Activated naive CD4-positive, alpha-beta T cell treated with anti-CD3 and anti-CD28 coated beads, Interleukin-2, amount 50 U/mL, for 16 hours (primary cell): ENCODE measurements at regions not wholly inside any gene's neighbourhood (a gene's known extent, or its start where the extent isn't known, plus 50 kb on each side); places are given as distances from the start of the nearest gene placed in this dataset.
"Not testable (repeated sequence)": the region's sequence is repeated elsewhere in the genome, so short reads cannot be mapped to it uniquely, and the experiment has no call there.

Experiments
- DNase-seq: peaks from one replicate; pipeline ENCODE4 v3.0.0-alpha.2; 2020

DNA sequence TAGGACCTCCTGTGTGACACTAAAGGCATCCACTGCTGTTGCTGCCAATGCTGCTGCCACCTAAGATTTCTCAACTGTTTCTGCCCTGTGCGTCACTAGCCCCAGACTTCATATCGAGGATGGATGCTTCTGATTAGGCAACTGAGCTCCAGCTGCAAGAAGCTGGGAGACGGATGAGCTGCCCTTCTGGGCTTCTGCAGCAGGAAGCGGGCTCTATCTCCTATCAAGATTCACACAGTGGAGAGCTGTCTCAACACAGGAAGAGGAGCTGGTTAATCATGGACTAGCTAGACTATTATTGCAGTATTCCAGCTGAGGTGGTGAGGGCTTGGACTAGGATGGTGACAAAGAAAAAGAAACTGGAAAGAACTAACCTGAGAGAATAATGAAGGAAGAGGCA lies 59.2 kb upstream of the PELI2 start:
- DNase-seq: no peak

DNA sequence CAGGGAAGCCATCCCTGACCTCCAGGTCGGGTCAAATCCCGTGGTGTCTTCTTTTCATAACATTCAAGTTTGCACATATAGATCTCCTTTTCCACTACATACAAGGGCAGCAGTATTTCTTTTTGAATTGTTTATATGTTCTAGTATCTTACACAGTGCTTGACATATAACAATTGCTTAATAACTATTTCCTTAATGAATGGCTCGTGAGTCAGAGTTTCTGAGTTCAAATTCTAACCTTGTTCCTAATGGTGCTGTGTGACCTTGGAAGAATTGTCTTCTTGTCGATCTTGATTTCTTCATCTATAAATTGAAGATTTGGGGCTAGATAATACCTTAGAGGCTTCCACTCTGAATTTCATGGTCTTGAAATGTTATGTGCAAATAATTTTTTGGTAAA lies 57.2 kb upstream of the PELI2 start:
- no peak for DNase-seq

DNA sequence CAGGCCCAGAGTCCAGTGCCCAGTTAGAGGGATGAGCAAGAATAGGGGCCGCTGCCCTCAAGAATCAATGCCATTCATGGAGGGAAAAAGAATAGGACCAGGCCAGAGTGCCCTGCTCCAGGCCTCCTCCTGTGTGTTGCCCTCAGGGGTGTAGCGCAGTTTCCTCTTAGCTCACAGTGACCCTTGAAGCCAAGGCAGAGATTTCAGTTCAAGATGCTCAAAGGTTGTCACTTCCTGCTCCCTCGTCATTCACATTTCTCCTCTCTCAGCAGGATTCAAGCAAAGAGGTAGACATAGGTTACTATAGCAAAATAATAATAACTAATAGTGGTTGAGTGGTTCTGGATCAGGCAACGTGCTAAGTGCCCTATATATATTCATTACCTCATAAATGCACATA lies 55.1 kb upstream of the PELI2 start:
- no peak for DNase-seq

DNA sequence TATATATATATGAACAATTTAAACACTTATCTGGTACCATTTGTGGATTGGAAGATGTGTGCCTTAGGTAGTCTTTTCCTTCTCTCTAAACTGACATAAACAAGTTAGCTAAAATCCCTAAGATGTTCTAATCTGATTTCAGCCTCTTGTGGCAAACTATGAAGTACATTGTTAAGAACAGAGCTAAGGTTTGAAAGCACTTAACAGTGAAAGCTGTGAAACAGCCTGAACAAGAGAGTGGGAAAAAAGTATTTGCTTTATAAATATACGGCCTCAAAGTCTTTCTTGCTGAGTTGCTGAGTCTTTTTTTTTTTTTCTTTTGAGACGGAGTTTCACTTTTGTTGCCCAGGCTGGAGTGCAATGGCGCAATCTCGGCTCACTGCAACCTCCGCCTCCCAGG lies 53.7 kb upstream of the PELI2 start:
- no peak for DNase-seq

DNA sequence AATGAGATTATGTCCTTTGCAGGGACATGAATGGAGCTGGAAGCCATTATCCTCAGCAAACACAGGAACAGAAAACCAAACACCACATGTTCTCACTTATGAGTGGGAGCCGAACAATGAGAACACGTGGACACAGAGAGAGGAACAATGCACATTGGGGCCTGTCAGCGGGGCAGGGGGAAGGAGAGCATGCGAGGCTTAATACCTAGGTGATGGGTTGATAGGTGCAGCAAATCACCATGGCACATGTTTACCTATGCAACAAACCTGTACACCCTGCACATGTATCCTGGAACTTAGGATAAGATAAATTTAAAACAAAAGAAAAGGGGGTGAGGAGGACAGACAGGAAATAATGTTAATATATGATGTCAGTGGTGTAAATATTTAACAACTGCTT lies 53.0 kb upstream of the PELI2 start:
- not testable (repeated sequence) for DNase-seq

DNA sequence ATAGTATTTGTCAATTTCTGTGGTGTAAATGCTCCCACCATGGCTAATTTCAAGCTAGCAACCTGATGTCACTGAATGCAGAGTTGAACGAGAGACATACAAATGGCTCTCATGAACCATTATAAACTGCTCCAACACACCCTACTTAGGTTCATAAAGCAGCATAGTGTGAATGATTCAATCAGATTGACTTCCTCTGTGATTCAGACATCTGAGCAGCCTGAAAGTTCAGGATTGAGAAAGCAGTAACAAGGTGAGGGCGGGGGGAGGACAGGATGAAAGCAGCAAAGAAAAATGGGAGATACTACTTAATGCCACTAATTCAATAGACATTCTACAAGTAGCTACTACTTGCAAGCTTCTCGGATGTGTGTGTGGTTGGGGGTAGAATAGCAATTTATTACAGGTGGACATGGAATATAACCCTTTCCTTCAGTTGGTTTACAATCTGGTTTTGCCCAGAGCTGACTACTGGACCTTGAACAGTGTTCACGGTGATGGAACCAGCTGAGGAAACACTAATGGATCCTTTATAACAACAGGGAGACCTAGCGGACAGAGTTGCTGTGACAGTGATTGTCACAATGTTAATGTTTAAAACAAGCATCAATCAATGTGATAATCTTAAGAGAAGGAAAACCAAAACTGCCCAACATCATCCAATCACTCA lies 52.5 kb upstream of the PELI2 start:
- DNase-seq: no peak
